Fibroblast of lung (primary cell): ENCODE measurements at regions not wholly inside any gene's neighbourhood (a gene's known extent, or its start where the extent isn't known, plus 50 kb on each side); places are given as distances from the start of the nearest gene placed in this dataset.

ENCODE experiments used
- CTCF ChIP-seq, 2 donors: IDR thresholded peaks in 1 of 2; conservative IDR thresholded peaks in 1 of 2; 1 replicate in 1 of 2; 2 replicates in 1 of 2; pipeline ENCODE4 v1.5.1; 2011 to 2012; ENCODE audit warnings: low read length in 2 of 2, control low read depth in 1 of 2, inconsistent platforms in 1 of 2, low read depth in 1 of 2, mild to moderate bottlenecking in 1 of 2
- EZH2 ChIP-seq: IDR thresholded peaks from 2 replicates; pipeline ENCODE4 v1.5.1; 2012; ENCODE audit warnings: low read length, control low read depth, mild to moderate bottlenecking; ENCODE audit errors: missing control alignments

- no peak for TF ChIP-seq EZH2
- no peak for TF ChIP-seq CTCF (conservative IDR thresholded peaks at IDR 0.05 in 1 of 2, IDR thresholded peaks at IDR 0.05 in 1 of 2; ENCODE audit: low read depth in 1 of 2, low read length in 2 of 2)
Observed at GRCh38 chrX:38985945-38986344, 184.7 kb downstream of the MID1IP1 start.
